Suprapubic skin (tissue), 3 donors: ENCODE measurements at regions not wholly inside any gene's neighbourhood (a gene's known extent, or its start where the extent isn't known, plus 50 kb on each side); places are given as distances from the start of the nearest gene placed in this dataset.

ENCODE experiments used
- EP300 ChIP-seq: sonication (generic); formaldehyde crosslinking; IDR thresholded peaks from one replicate; pipeline ENCODE4 v1.6.1; 2017; ENCODE audit warnings: antibody characterized with exemption
- POLR2A ChIP-seq, 2 donors: fragments of 450-650 bp; IDR thresholded peaks; one replicate each; pipeline ENCODE4 v1.6.1; 2017; ENCODE audit warnings: antibody characterized with exemption in 2 of 2, mild to moderate bottlenecking in 2 of 2, moderate library complexity in 2 of 2
- TF ChIP-seq, protein P1 (sequence below), 2 donors: fragments of 200-600 bp in 1 of 2; fragments of 450-650 bp in 1 of 2; sonication (generic) in 1 of 2; IDR thresholded peaks; one replicate each; pipeline ENCODE4 v1.5.1; 2016 to 2019; ENCODE audit warnings: antibody characterized with exemption in 2 of 2, mild to moderate bottlenecking in 1 of 2, moderate library complexity in 1 of 2

DNA sequence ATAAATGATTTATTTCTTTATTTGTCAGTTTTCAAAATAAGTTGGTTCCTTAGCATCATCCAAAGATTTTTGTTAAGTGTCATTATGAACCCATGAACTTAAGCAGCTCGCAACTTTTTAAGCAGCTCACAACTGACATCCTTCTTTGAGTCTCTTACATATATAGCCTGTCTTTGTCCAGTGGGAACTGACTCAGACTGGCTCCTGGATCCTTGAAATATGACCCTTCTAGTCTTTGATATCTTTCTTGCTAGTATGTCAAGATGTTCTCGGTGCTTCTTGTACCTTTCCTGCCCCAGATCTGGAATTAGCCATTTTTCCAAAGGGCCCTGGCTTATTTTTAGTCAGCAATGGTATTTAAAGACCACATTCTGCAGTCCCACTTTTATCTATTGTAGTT is 53.9 kb upstream of the ARID5B start:
- TF ChIP-seq, protein P1, sequence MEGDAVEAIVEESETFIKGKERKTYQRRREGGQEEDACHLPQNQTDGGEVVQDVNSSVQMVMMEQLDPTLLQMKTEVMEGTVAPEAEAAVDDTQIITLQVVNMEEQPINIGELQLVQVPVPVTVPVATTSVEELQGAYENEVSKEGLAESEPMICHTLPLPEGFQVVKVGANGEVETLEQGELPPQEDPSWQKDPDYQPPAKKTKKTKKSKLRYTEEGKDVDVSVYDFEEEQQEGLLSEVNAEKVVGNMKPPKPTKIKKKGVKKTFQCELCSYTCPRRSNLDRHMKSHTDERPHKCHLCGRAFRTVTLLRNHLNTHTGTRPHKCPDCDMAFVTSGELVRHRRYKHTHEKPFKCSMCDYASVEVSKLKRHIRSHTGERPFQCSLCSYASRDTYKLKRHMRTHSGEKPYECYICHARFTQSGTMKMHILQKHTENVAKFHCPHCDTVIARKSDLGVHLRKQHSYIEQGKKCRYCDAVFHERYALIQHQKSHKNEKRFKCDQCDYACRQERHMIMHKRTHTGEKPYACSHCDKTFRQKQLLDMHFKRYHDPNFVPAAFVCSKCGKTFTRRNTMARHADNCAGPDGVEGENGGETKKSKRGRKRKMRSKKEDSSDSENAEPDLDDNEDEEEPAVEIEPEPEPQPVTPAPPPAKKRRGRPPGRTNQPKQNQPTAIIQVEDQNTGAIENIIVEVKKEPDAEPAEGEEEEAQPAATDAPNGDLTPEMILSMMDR (IDR thresholded peaks at IDR 0.05) = no peak
- no peak for TF ChIP-seq POLR2A (IDR thresholded peaks at IDR 0.05)
- TF ChIP-seq EP300 = no peak
